Gastroesophageal sphincter (tissue), 3 donors: ENCODE measurements at regions not wholly inside any gene's neighbourhood (a gene's known extent, or its start where the extent isn't known, plus 50 kb on each side); places are given as distances from the start of the nearest gene placed in this dataset.

Experiments used
- CTCF ChIP-seq, 4 experiments: fragments of 200-600 bp in 2 of 4; fragments of 450-650 bp in 2 of 4; sonication (generic) in 1 of 4; IDR thresholded peaks; one replicate each; pipeline ENCODE4 v1.5.1; 2017 to 2019; ENCODE audit warnings: antibody characterized with exemption in 4 of 4, mild to moderate bottlenecking in 2 of 4, moderate library complexity in 2 of 4
- POLR2A ChIP-seq, 2 donors: fragments of 450-650 bp; IDR thresholded peaks; one replicate each; pipeline ENCODE4 v1.6.1; 2017; ENCODE audit warnings: antibody characterized with exemption in 2 of 2, mild to moderate bottlenecking in 2 of 2, moderate library complexity in 1 of 2

- TF ChIP-seq CTCF (IDR thresholded peaks at IDR 0.05) (no peak), POLR2A (IDR thresholded peaks at IDR 0.05) (no peak)
These were observed 1619.6 kb upstream of the LRRTM3 start for GRCh38 chr10:65306201-65306600.
